Gastroesophageal sphincter (tissue), 4 donors: ENCODE measurements at regions not wholly inside any gene's neighbourhood (a gene's known extent, or its start where the extent isn't known, plus 50 kb on each side); places are given as distances from the start of the nearest gene placed in this dataset.

Source experiments
- ATAC-seq: fragments of 150-250 bp; one replicate; pipeline ENCODE4 v1.9.1; 2016; ENCODE audit warnings: mild to moderate bottlenecking, moderate library complexity
- H3K27ac ChIP-seq, 4 donors: fragments of 200-600 bp; sonication (generic) in 3 of 4; 1 replicate in 3 of 4; 2 replicates in 1 of 4; pipeline ENCODE4 v1.5.1; 2016 to 2019
- H3K27me3 ChIP-seq: fragments of 200-600 bp; sonication (generic); one replicate; pipeline ENCODE4 v1.5.1; 2019
- H3K36me3 ChIP-seq, 2 donors: fragments of 200-600 bp; sonication (generic); one replicate each; pipeline ENCODE4 v1.5.1; 2019; ENCODE audit warnings: control low read depth in 1 of 2
- H3K4me1 ChIP-seq, 3 donors: fragments of 200-600 bp; sonication (generic); 1 replicate in 2 of 3; 2 replicates in 1 of 3; pipeline ENCODE4 v1.5.1; 2016 to 2019; ENCODE audit warnings: control low read depth in 2 of 3
- H3K4me3 ChIP-seq, 2 donors: fragments of 200-600 bp; sonication (generic); one replicate each; pipeline ENCODE4 v1.5.1; 2019; ENCODE audit warnings: mild to moderate bottlenecking in 1 of 2, moderate library complexity in 1 of 2
- H3K9me3 ChIP-seq, 3 donors: fragments of 200-600 bp; sonication (generic); one replicate each; pipeline ENCODE4 v1.5.1; 2017 to 2019; ENCODE audit warnings: control low read depth in 2 of 3
- EP300 ChIP-seq: sonication (generic); formaldehyde crosslinking; IDR thresholded peaks from one replicate; pipeline ENCODE4 v1.6.1; 2017; ENCODE audit warnings: antibody characterized with exemption, mild to moderate bottlenecking
- POLR2A ChIP-seq, 2 donors: fragments of 450-650 bp; IDR thresholded peaks; one replicate each; pipeline ENCODE4 v1.6.1; 2017; ENCODE audit warnings: antibody characterized with exemption in 2 of 2, mild to moderate bottlenecking in 2 of 2, moderate library complexity in 1 of 2
- POLR2AphosphoS5 ChIP-seq: sonication (generic); formaldehyde crosslinking; IDR thresholded peaks from one replicate; pipeline ENCODE4 v1.6.1; 2017; ENCODE audit warnings: antibody characterized with exemption
- WGBS, 2 donors: methylation state at CpG; one replicate each; pipeline ENCODE4 v1.1.5; 2018; ENCODE audit warnings: low coverage in 1 of 2; 5-methylcytosine and 5-hydroxymethylcytosine counted together
- TF ChIP-seq, protein P1 (sequence below), 4 experiments: fragments of 200-600 bp in 2 of 4; fragments of 450-650 bp in 2 of 4; sonication (generic) in 1 of 4; IDR thresholded peaks; one replicate each; pipeline ENCODE4 v1.5.1; 2017 to 2019; ENCODE audit warnings: antibody characterized with exemption in 4 of 4, mild to moderate bottlenecking in 2 of 4, moderate library complexity in 2 of 4

DNA sequence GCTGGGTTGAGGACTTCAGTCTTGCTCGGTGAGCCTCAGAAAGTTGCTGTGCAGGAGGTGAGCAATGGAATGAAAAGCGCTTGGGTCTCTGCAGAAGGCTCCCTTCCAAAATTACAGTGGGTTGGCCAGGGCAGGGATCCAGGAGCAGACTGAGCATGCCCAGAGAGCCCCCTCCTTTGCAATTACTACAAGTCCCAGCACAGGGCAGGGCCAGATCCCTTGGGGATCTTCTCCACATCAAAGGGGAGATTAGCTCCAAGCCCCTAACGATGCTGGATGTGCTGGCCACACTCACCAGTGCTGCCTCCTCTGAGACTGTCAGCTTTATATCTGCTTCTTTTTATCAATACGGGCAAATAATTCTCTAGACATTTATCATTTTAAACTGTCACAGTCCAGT is 337.5 kb downstream of the RPS24 start:
- Histone ChIP-seq H3K4me1 (peaks cover 0 to 27% (median 0%) of the 10 kb centered on the region in 3 donors), H3K9me3 (no peaks in the 10 kb centered on the region), H3K27ac (no peak overlapping the region), H3K4me3 (no peak overlapping the region), H3K36me3 (no peaks in the 10 kb centered on the region), H3K27me3 (no peaks in the 10 kb centered on the region)
- no peak for ATAC-seq
- TF ChIP-seq, protein P1, sequence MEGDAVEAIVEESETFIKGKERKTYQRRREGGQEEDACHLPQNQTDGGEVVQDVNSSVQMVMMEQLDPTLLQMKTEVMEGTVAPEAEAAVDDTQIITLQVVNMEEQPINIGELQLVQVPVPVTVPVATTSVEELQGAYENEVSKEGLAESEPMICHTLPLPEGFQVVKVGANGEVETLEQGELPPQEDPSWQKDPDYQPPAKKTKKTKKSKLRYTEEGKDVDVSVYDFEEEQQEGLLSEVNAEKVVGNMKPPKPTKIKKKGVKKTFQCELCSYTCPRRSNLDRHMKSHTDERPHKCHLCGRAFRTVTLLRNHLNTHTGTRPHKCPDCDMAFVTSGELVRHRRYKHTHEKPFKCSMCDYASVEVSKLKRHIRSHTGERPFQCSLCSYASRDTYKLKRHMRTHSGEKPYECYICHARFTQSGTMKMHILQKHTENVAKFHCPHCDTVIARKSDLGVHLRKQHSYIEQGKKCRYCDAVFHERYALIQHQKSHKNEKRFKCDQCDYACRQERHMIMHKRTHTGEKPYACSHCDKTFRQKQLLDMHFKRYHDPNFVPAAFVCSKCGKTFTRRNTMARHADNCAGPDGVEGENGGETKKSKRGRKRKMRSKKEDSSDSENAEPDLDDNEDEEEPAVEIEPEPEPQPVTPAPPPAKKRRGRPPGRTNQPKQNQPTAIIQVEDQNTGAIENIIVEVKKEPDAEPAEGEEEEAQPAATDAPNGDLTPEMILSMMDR (IDR thresholded peaks at IDR 0.05) = no peak
- no peak for TF ChIP-seq POLR2A (IDR thresholded peaks at IDR 0.05)
- no peak for TF ChIP-seq POLR2AphosphoS5
- no peak for TF ChIP-seq EP300
- 39 to 58% methylated on average over 3 to 4 of the region's 4 CpGs for WGBS, 2 donors

DNA sequence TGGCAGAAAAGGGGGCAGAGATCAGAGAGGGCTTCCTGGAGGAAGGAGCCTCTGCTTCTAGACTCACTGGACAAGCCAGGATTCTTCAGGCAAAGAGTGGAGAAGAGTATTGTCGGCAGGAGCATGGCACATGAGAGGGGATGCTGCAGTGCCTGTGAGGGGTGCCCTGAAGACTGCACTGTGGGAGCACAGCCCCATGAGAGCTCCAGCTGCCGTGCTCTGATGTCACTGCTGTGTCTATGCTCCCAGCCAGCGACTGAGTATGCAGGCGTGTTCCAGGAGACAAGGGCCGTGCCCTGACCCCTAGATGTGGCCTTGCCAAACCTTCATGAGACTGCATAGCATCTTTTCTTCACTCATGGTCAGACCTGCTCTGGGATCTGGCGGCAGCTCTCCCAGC is 339.1 kb downstream of the RPS24 start:
- WGBS, 2 donors = 89 to 100% methylated on average over 3 to 4 of the region's 6 CpGs
- Histone ChIP-seq H3K27ac (no peak overlapping the region), H3K9me3 (no peaks in the 10 kb centered on the region), H3K4me1 (peaks cover 0 to 25% (median 0%) of the 10 kb centered on the region in 3 donors), H3K27me3 (no peaks in the 10 kb centered on the region), H3K4me3 (no peak overlapping the region), H3K36me3 (no peaks in the 10 kb centered on the region)
- no peak for ATAC-seq
- TF ChIP-seq EP300 (no peak), POLR2AphosphoS5 (no peak), POLR2A (IDR thresholded peaks at IDR 0.05) (no peak)
- TF ChIP-seq, protein P1 (IDR thresholded peaks at IDR 0.05) = no peak

DNA sequence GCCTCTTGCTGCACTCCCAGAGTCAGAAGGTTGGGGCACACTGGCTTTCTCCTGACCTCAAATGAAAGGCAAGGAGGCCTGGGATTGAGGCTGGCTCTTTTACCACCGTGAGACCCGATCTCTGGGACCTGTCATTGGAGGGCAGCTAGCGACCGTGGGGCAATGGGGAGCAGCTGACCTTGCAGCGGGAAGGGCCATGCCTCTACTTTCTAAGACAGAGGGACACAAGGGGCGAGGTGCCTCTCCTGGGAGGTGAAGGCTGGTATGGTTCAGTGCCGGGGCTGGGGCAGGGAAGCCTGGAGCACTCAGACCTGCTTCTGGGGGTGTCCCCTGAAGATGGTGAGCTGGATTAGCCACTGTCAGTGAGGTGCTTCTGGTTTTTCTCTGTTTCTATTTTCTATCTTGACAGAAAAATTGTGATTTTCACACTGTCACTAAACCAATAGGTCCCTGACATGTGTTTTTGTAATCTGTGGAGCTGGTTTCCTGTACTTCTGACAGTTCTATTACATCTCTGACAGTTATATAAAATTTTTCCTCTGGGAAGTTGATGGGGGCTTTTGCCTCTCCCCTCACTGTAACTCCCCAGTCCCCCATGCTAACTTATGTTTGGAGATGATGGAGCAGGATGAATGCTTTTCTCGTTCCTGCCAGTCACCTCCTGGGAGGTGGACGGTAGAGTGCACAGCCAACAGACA is 340.8 kb downstream of the RPS24 start:
- TF ChIP-seq, protein P1 (IDR thresholded peaks at IDR 0.05) = no peak
- TF ChIP-seq POLR2AphosphoS5 = no peak
- TF ChIP-seq POLR2A (IDR thresholded peaks at IDR 0.05) = no peak
- TF ChIP-seq EP300 = no peak
- peaks cover 0 to 23% (median 0%) of the 10 kb centered on the region in 3 donors for H3K4me1 ChIP-seq
- H3K9me3 ChIP-seq = peaks cover 0 to 3% (median 0%) of the 10 kb centered on the region in 3 donors
- H3K36me3 ChIP-seq = no peaks in the 10 kb centered on the region
- no peak overlapping the region for H3K27ac ChIP-seq
- H3K4me3 ChIP-seq = no peak overlapping the region
- 100% methylated on average over 1 of the region's 9 CpGs; no CpG with 5 or more reads in 1 of the 2 donors for WGBS, 2 donors
- ATAC-seq = no peak
- no peaks in the 10 kb centered on the region for H3K27me3 ChIP-seq

DNA sequence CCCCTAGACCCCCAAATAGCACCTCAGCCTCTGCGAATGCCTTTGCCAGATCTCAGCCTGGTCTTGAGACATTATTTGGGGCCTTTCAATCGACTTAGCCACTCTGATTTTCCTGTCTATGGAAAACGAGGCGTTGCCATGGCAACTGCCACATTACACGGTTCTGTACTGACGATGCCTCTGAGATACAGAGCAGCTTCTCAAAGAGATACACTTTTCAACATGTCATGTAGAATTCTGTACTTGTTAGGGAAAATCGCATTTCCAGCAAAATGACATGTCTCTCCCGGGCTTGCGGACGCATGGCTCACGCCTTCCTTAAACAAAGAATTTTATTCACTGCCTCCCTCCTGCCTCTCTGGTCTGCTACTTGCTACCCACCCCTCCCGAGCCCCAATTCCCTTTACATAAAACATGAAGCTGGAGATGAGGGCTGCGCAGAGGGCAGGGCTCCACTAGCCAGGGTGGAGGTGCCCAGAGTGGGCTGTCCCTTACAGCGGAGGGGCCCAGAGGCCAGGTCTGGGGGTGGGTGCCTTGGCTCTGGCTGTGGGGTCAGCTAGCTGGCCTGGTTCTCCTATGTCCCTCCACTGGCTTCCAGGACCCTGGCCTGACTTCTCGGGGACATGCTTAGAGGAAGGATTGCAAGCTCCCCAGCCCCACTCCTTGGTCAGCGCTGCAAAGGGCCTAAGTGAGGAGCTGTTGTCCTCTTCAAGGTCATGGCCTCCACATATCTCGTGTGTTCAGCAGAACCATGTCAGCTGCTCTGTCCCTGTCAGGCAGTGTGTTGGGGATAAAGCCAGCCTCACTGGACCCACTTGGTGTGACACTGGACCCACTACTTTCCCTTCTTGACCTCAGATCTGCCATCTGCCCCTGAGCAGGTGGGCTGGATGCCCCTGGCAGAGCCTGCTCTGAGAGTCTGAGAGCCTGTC is 342.5 kb downstream of the RPS24 start:
- H3K27me3 ChIP-seq = no peaks in the 10 kb centered on the region
- WGBS, 2 donors = 67 to 100% methylated on average over 1 to 9 of the region's 17 CpGs
- no peak for ATAC-seq
- H3K4me3 ChIP-seq = no peak overlapping the region
- H3K9me3 ChIP-seq = peaks cover 0 to 7% (median 0%) of the 10 kb centered on the region in 3 donors
- peaks cover 0 to 20% (median 0%) of the 10 kb centered on the region in 3 donors for H3K4me1 ChIP-seq
- no peak overlapping the region for H3K27ac ChIP-seq
- H3K36me3 ChIP-seq = no peaks in the 10 kb centered on the region
- TF ChIP-seq POLR2A (IDR thresholded peaks at IDR 0.05) = no peak
- no peak for TF ChIP-seq POLR2AphosphoS5
- no peak for TF ChIP-seq EP300
- TF ChIP-seq, protein P1 (IDR thresholded peaks at IDR 0.05) = no peak
